ENCODE measurements at regions not wholly inside any gene's neighbourhood (a gene's known extent, or its start where the extent isn't known, plus 50 kb on each side); places are given as distances from the start of the nearest gene placed in this dataset.

- DNase-seq (ENCODE audit: low read depth, low spot score) (no peak), ATAC-seq (no peak), FAIRE-seq (no peak)
- POLR2A ChIA-PET, result no interaction called here
- no peaks in the 10 kb centered on the region for H4K20me1 ChIP-seq (ENCODE audit: control insufficient read depth, insufficient read depth)
- no peak overlapping the region for H3K4me2 ChIP-seq (ENCODE audit: control insufficient read depth, insufficient read depth)
- H3K27ac ChIP-seq (ENCODE audit: control insufficient read depth, insufficient read depth), result no peak overlapping the region
- in situ Hi-C loops (cut with MboI) (no loop called here), intact Hi-C loops (cut with micrococcal nuclease; ENCODE audit: unreplicated experiment) (no loop called here)
- no peaks in the 10 kb centered on the region for H3K4me1 ChIP-seq (ENCODE audit: control insufficient read depth, insufficient read depth, low read length)
- H3K9me3 ChIP-seq (replicated peaks; ENCODE audit: control insufficient read depth, insufficient read depth, low read length), result no peaks in the 10 kb centered on the region
- no peak overlapping the region for H3K4me3 ChIP-seq
- no peaks in the 10 kb centered on the region for H3K36me3 ChIP-seq (ENCODE audit: control insufficient read depth in 2 of 2, insufficient read depth in 2 of 2, low read length in 1 of 2)
- SMC1A ChIA-PET (ENCODE audit: uncharacterized antibody, unreplicated experiment), result no interaction called here
- no TSS peak for BruUV-seq (replicated peaks)
- RAD21 ChIA-PET (ENCODE audit: unreplicated experiment), result no interaction called here
- WGBS (ENCODE audit: insufficient coverage, insufficient replicate concordance, low lambda C conversion rate, missing lambda C conversion rate), result 71% methylated on average over 13 of the region's 13 CpGs
- no peaks in the 10 kb centered on the region for H3K27me3 ChIP-seq (replicated peaks in 1 of 2; ENCODE audit: control insufficient read depth in 2 of 2, insufficient read depth in 2 of 2, low read length in 1 of 2)
- no peak for TF ChIP-seq CBFB (IDR thresholded peaks at IDR 0.05; ENCODE audit: low read depth)
- no peak for TF ChIP-seq ATF3 (IDR thresholded peaks at IDR 0.05; ENCODE audit: borderline replicate concordance, extremely low read depth, low read depth, low read length)
- no peak for TF ChIP-seq HDAC6 (IDR thresholded peaks at IDR 0.05; ENCODE audit: unreplicated experiment)
- no peak for TF ChIP-seq SUPT20H (IDR thresholded peaks at IDR 0.05; ENCODE audit: borderline replicate concordance, control insufficient read depth, low read depth, low read length)
- TF ChIP-seq FOXM1 (IDR thresholded peaks at IDR 0.05; ENCODE audit: low read depth, low read length), result no peak
- TF ChIP-seq REST (IDR thresholded peaks at IDR 0.05; ENCODE audit: low read depth, low read length), result no peak
- no peak for TF ChIP-seq GATAD2B (conservative IDR thresholded peaks at IDR 0.05; ENCODE audit: low read depth)
- TF ChIP-seq ZNF274 (IDR thresholded peaks at IDR 0.05; ENCODE audit: insufficient read depth, insufficient read length), result no peak
- TF ChIP-seq CEBPZ (IDR thresholded peaks at IDR 0.05; ENCODE audit: low read depth, low read length), result no peak
- TF ChIP-seq DPF2 (IDR thresholded peaks at IDR 0.05), result no peak
- TF ChIP-seq ATF2 (IDR thresholded peaks at IDR 0.05; ENCODE audit: low read length), result no peak
- TF ChIP-seq CREM (IDR thresholded peaks at IDR 0.05; ENCODE audit: low read depth), result no peak
- TF ChIP-seq EED (IDR thresholded peaks at IDR 0.05; ENCODE audit: low read depth), result no peak
- no peak for TF ChIP-seq ESRRA (IDR thresholded peaks at IDR 0.05; ENCODE audit: low read length)
- CTCF ChIA-PET, result interaction anchor here (0.8 kb wide), 1 partner anchor 11 kb away, joined by 3 read pairs; no protein-coding TSS in a partner anchor
- H2AFZ ChIP-seq (ENCODE audit: control insufficient read depth, low read depth, low read length), result no peak overlapping the region
- no peak overlapping the region for H3K9ac ChIP-seq (ENCODE audit: control insufficient read depth, insufficient read depth, low read length)
- H3K79me2 ChIP-seq (ENCODE audit: control insufficient read depth, insufficient read depth, low read length), result no peaks in the 10 kb centered on the region
These were observed 154.4 kb downstream of the CDRT15L2 start for GRCh38 chr17:20733923-20734322.

Measured in GM12878 (cell line).